Calu3 (cell line): ENCODE measurements at regions not wholly inside any gene's neighbourhood (a gene's known extent, or its start where the extent isn't known, plus 50 kb on each side); places are given as distances from the start of the nearest gene placed in this dataset.

ENCODE experiments used
- BruUV-seq: library from RNA; stranded (reverse); fragments of 400-500 nt; replicated peaks from 2 replicates; lab custom pipeline; 2021; lab: Mats Ljungman, UMichigan
- CTCF ChIA-PET: fragments of 300-600 bp; sonication (Branson Sonifier 250); formaldehyde crosslinking; loops from one replicate; lab custom pipeline; 2022; ENCODE audit warnings: antibody characterized with exemption; lab: Charles Lee
- DNase-seq: peaks from one replicate; pipeline ENCODE4 v3.0.0; 2022
- H3K27ac Mint-ChIP-seq: one replicate; pipeline ENCODE4 v1.8.0; 2022; ENCODE audit warnings: mixed read lengths; ENCODE audit not compliant: unreplicated experiment
- H3K27me3 Mint-ChIP-seq: one replicate; pipeline ENCODE4 v1.8.0; 2022; ENCODE audit warnings: mixed read lengths; ENCODE audit not compliant: unreplicated experiment
- H3K36me3 Mint-ChIP-seq: one replicate; pipeline ENCODE4 v1.8.0; 2022; ENCODE audit warnings: mild to moderate bottlenecking, moderate library complexity, mixed read lengths; ENCODE audit not compliant: insufficient read depth, unreplicated experiment
- H3K4me1 Mint-ChIP-seq: one replicate; pipeline ENCODE4 v1.8.0; 2022; ENCODE audit warnings: mild to moderate bottlenecking, low read depth, mixed read lengths; ENCODE audit not compliant: unreplicated experiment
- H3K4me3 Mint-ChIP-seq: one replicate; pipeline ENCODE4 v1.8.0; 2022; ENCODE audit warnings: mild to moderate bottlenecking, low read depth, moderate library complexity, mixed read lengths; ENCODE audit not compliant: unreplicated experiment
- H3K9me3 Mint-ChIP-seq: one replicate; pipeline ENCODE4 v1.8.0; 2022; ENCODE audit warnings: low read depth, mixed read lengths; ENCODE audit not compliant: unreplicated experiment
- intact Hi-C: fragments of 100-400 bp; cut with micrococcal nuclease; formaldehyde crosslinking; loops from one replicate; pipeline ENCODE4 v1.10.0; 2022; ENCODE audit not compliant: unreplicated experiment
- TF ChIP-seq, protein P1 (sequence below): fragments of 200-600 bp; IDR thresholded peaks from one replicate; pipeline ENCODE4 v1.8.0; 2022; ENCODE audit warnings: antibody characterized with exemption; ENCODE audit not compliant: unreplicated experiment

GRCh38 chr3:124530916-124531315, 199.3 kb upstream of the UMPS start:
- no peaks in the 10 kb centered on the region for H3K9me3 Mint-ChIP-seq
- no peak overlapping the region for H3K4me3 Mint-ChIP-seq
- no peak for DNase-seq
- BruUV-seq: no TSS peak
- peaks cover 9% of the 10 kb centered on the region for H3K4me1 Mint-ChIP-seq
- TF ChIP-seq, protein P1, sequence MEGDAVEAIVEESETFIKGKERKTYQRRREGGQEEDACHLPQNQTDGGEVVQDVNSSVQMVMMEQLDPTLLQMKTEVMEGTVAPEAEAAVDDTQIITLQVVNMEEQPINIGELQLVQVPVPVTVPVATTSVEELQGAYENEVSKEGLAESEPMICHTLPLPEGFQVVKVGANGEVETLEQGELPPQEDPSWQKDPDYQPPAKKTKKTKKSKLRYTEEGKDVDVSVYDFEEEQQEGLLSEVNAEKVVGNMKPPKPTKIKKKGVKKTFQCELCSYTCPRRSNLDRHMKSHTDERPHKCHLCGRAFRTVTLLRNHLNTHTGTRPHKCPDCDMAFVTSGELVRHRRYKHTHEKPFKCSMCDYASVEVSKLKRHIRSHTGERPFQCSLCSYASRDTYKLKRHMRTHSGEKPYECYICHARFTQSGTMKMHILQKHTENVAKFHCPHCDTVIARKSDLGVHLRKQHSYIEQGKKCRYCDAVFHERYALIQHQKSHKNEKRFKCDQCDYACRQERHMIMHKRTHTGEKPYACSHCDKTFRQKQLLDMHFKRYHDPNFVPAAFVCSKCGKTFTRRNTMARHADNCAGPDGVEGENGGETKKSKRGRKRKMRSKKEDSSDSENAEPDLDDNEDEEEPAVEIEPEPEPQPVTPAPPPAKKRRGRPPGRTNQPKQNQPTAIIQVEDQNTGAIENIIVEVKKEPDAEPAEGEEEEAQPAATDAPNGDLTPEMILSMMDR: no peak
- no peaks in the 10 kb centered on the region for H3K36me3 Mint-ChIP-seq
- CTCF ChIA-PET: no interaction called here
- peaks cover 49% of the 10 kb centered on the region for H3K27me3 Mint-ChIP-seq
- intact Hi-C loops: no loop called here
- H3K27ac Mint-ChIP-seq: no peak overlapping the region

DNA sequence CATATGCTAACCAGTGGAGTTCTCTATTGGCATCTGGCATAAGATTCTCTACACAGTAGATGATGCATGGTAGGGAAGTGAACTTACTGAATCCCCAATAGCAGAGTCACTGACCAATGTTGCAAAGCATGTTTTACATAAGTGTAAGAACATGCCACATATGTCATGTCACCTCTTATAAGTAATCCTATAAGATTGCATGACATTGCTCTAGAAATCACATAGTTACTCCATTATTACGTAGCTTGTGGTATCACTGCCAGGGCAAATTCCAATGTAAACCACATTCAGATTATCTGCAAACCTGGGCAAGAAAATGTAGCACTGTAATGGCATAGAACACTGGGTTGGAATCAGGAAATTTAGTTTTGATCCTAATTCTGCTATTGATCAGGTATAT, 198.2 kb upstream of the UMPS start:
- peaks cover 9% of the 10 kb centered on the region for H3K4me1 Mint-ChIP-seq
- DNase-seq: no peak
- H3K36me3 Mint-ChIP-seq: no peaks in the 10 kb centered on the region
- intact Hi-C loops: no loop called here
- no TSS peak for BruUV-seq
- H3K27me3 Mint-ChIP-seq: peaks cover 42% of the 10 kb centered on the region
- TF ChIP-seq, protein P1: no peak
- H3K4me3 Mint-ChIP-seq: no peak overlapping the region
- H3K27ac Mint-ChIP-seq: no peak overlapping the region
- H3K9me3 Mint-ChIP-seq: no peaks in the 10 kb centered on the region
- CTCF ChIA-PET: no interaction called here

DNA sequence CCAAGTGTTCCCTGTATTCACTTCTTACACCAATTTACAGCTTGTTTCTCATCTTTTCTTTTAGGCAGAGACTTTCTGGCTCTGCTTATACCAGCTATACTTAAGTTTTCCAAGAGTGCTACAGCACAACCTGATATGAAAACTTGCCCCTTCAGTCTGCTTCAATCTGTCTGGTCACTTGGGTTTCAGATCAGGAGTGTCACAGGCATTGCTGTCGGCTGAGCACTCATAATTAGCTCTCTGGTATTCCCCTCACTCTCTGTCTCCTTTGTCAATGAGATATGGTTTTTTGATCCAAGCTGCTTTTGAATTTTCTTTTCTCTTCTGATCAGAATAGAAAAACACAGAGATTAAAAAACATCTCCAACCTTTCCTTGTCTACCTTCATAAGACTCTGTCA, 194.9 kb upstream of the UMPS start:
- no peak for DNase-seq
- H3K9me3 Mint-ChIP-seq: no peaks in the 10 kb centered on the region
- no peak overlapping the region for H3K4me3 Mint-ChIP-seq
- CTCF ChIA-PET: no interaction called here
- H3K27ac Mint-ChIP-seq: no peak overlapping the region
- no peaks in the 10 kb centered on the region for H3K36me3 Mint-ChIP-seq
- TF ChIP-seq, protein P1: no peak
- H3K4me1 Mint-ChIP-seq: peaks cover under 1% of the 10 kb centered on the region
- peaks cover 28% of the 10 kb centered on the region for H3K27me3 Mint-ChIP-seq
- intact Hi-C loops: no loop called here
- BruUV-seq: no TSS peak

- no peaks in the 10 kb centered on the region for H3K4me1 Mint-ChIP-seq
- no peaks in the 10 kb centered on the region for H3K9me3 Mint-ChIP-seq
- BruUV-seq: no TSS peak
- CTCF ChIA-PET: no interaction called here
- DNase-seq: no peak
- TF ChIP-seq, protein P1: no peak
- no peak overlapping the region for H3K4me3 Mint-ChIP-seq
- H3K27ac Mint-ChIP-seq: no peak overlapping the region
- intact Hi-C loops: no loop called here
- no peaks in the 10 kb centered on the region for H3K36me3 Mint-ChIP-seq
- peaks cover 33% of the 10 kb centered on the region for H3K27me3 Mint-ChIP-seq
Measured at GRCh38 chr3:124540550-124541211, 189.6 kb upstream of the UMPS start.
